ENCODE measurements at regions not wholly inside any gene's neighbourhood (a gene's known extent, or its start where the extent isn't known, plus 50 kb on each side); places are given as distances from the start of the nearest gene placed in this dataset.
"Not testable (repeated sequence)": the region's sequence is repeated elsewhere in the genome, so short reads cannot be mapped to it uniquely, and the experiment has no call there.

DNA sequence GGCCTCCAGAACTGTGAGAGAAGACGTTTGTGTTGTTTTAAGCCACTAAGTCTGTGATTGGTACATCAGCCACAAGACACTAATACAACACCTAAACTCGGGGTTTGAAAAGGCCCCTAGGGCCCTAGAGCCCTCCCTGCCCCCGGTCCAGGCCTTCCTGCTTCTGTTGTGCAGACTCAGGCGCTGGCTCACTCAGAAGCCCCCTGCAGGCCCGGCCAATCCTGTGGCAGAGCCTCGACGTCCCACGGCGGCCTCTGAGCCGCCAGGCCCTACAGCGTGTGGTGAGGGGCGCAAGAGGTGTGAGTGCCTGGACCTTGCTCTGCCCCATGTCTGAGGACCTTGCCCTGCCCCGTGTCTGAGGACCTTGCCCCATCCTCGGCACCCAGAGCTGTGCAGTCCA, 3964.0 kb upstream of the TPTE start:
- TF ChIP-seq, protein P1, sequence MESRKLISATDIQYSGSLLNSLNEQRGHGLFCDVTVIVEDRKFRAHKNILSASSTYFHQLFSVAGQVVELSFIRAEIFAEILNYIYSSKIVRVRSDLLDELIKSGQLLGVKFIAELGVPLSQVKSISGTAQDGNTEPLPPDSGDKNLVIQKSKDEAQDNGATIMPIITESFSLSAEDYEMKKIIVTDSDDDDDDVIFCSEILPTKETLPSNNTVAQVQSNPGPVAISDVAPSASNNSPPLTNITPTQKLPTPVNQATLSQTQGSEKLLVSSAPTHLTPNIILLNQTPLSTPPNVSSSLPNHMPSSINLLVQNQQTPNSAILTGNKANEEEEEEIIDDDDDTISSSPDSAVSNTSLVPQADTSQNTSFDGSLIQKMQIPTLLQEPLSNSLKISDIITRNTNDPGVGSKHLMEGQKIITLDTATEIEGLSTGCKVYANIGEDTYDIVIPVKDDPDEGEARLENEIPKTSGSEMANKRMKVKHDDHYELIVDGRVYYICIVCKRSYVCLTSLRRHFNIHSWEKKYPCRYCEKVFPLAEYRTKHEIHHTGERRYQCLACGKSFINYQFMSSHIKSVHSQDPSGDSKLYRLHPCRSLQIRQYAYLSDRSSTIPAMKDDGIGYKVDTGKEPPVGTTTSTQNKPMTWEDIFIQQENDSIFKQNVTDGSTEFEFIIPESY (IDR thresholded peaks at IDR 0.05; ENCODE audit: borderline replicate concordance, low read depth): not testable (repeated sequence)
- TF ChIP-seq, protein P2, sequence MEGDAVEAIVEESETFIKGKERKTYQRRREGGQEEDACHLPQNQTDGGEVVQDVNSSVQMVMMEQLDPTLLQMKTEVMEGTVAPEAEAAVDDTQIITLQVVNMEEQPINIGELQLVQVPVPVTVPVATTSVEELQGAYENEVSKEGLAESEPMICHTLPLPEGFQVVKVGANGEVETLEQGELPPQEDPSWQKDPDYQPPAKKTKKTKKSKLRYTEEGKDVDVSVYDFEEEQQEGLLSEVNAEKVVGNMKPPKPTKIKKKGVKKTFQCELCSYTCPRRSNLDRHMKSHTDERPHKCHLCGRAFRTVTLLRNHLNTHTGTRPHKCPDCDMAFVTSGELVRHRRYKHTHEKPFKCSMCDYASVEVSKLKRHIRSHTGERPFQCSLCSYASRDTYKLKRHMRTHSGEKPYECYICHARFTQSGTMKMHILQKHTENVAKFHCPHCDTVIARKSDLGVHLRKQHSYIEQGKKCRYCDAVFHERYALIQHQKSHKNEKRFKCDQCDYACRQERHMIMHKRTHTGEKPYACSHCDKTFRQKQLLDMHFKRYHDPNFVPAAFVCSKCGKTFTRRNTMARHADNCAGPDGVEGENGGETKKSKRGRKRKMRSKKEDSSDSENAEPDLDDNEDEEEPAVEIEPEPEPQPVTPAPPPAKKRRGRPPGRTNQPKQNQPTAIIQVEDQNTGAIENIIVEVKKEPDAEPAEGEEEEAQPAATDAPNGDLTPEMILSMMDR (IDR thresholded peaks at IDR 0.05): not testable (repeated sequence)
- not testable (repeated sequence) for TF ChIP-seq EZH2phosphoT487 (IDR thresholded peaks at IDR 0.05; ENCODE audit: borderline replicate concordance, low read depth); RFX5 (IDR thresholded peaks at IDR 0.05; ENCODE audit: low read length); EP300 (IDR thresholded peaks at IDR 0.05; ENCODE audit: borderline replicate concordance in 1 of 2, low read depth in 1 of 2, low read length in 1 of 2)

Measured in SK-N-SH (cell line).